ENCODE measurements at regions not wholly inside any gene's neighbourhood (a gene's known extent, or its start where the extent isn't known, plus 50 kb on each side); places are given as distances from the start of the nearest gene placed in this dataset.

DNA sequence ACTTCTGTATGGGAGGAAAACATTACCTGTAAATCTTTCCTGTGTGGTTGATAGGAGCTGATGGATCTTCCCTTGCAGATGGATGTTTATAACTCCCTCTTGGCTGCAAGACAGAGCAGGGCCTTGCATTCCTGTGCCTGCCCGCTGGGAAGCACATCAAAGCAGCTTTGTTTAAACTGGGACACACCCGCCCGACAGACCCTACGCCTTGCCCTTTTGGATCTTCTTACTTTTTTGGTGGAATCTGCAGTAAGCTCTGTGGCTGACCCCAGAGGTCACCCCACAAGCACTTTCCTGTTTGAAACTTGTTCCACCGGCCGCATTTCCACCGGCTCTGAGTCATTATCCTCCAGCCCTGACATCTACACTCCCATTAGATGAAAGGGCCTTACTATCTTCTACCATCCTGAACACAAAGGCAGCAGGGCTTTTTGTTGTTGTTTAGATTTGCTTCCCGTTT lies 244.1 kb upstream of the STT3B start:
- no peak overlapping the region for H2AFZ ChIP-seq (ENCODE audit: low read depth)
- H3K36me3 ChIP-seq (ENCODE audit: insufficient read depth) = no peaks in the 10 kb centered on the region
- H3K4me2 ChIP-seq = no peak overlapping the region
- H3K27ac ChIP-seq = no peak overlapping the region
- H3K27me3 ChIP-seq (ENCODE audit: insufficient read depth, low read depth) = no peaks in the 10 kb centered on the region
- no peak overlapping the region for H3K4me3 ChIP-seq (IDR thresholded peaks at IDR 0.05; ENCODE audit: insufficient read depth, low read depth, low read length)
- H4K20me1 ChIP-seq (ENCODE audit: insufficient read depth) = no peaks in the 10 kb centered on the region
- TF ChIP-seq, protein P1, sequence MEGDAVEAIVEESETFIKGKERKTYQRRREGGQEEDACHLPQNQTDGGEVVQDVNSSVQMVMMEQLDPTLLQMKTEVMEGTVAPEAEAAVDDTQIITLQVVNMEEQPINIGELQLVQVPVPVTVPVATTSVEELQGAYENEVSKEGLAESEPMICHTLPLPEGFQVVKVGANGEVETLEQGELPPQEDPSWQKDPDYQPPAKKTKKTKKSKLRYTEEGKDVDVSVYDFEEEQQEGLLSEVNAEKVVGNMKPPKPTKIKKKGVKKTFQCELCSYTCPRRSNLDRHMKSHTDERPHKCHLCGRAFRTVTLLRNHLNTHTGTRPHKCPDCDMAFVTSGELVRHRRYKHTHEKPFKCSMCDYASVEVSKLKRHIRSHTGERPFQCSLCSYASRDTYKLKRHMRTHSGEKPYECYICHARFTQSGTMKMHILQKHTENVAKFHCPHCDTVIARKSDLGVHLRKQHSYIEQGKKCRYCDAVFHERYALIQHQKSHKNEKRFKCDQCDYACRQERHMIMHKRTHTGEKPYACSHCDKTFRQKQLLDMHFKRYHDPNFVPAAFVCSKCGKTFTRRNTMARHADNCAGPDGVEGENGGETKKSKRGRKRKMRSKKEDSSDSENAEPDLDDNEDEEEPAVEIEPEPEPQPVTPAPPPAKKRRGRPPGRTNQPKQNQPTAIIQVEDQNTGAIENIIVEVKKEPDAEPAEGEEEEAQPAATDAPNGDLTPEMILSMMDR (conservative IDR thresholded peaks at IDR 0.05; ENCODE audit: low read depth, low read length) = no peak
- no peak overlapping the region for H3K9ac ChIP-seq
- no peaks in the 10 kb centered on the region for H3K79me2 ChIP-seq (ENCODE audit: insufficient read depth, low read depth)
- H3K4me1 ChIP-seq (ENCODE audit: low read depth, poor library complexity, severe bottlenecking) = no peaks in the 10 kb centered on the region

DNA sequence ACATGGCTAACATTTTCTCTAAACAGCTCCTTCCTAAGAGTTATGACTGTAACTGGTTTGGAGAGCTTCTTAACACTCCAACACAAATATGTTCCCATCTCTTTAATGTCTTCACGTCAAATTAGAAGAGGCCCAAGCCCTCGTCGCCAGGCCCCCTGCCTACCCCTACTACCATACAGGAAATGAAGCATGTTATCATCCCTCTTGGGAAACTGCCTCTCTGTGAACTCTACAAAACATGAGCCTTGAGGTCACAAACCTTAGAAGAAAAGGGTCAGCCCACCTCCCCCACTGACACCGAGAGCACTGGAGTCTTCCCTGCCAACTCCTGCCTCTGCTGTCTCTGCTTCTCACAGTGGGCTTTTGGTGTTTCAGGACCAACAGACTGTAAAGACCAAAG lies 243.1 kb upstream of the STT3B start:
- Histone ChIP-seq H2AFZ (ENCODE audit: low read depth) (no peak overlapping the region), H3K79me2 (ENCODE audit: insufficient read depth, low read depth) (no peaks in the 10 kb centered on the region), H3K9ac (no peak overlapping the region), H3K27ac (no peak overlapping the region), H3K36me3 (ENCODE audit: insufficient read depth) (no peaks in the 10 kb centered on the region), H3K4me2 (no peak overlapping the region), H3K4me3 (IDR thresholded peaks at IDR 0.05; ENCODE audit: insufficient read depth, low read depth, low read length) (no peak overlapping the region), H4K20me1 (ENCODE audit: insufficient read depth) (no peaks in the 10 kb centered on the region), H3K4me1 (ENCODE audit: low read depth, poor library complexity, severe bottlenecking) (no peaks in the 10 kb centered on the region), H3K27me3 (ENCODE audit: insufficient read depth, low read depth) (no peaks in the 10 kb centered on the region)
- TF ChIP-seq, protein P1 (conservative IDR thresholded peaks at IDR 0.05; ENCODE audit: low read depth, low read length) = no peak

DNA sequence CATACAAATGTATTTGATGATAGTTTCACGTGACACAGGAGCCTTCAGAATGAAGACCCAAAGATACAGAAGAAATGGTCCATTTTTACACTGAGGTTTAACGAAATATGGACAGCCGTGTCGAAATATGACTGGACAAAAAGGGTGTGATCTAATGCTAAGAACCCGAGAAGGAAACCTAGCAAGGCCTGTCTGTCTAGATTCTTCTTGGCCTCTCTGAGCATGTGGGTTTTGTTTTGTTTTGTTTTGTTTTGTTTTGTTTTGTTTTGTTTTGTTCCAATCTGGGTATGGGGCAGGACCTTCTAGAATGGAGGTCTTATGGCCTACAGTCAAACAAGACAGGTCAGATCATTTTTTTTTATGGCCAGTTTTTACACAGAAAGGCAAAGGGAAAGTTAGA lies 242.7 kb upstream of the STT3B start:
- H4K20me1 ChIP-seq (ENCODE audit: insufficient read depth) = no peaks in the 10 kb centered on the region
- H3K4me1 ChIP-seq (ENCODE audit: low read depth, poor library complexity, severe bottlenecking) = no peaks in the 10 kb centered on the region
- no peaks in the 10 kb centered on the region for H3K36me3 ChIP-seq (ENCODE audit: insufficient read depth)
- no peak overlapping the region for H2AFZ ChIP-seq (ENCODE audit: low read depth)
- no peaks in the 10 kb centered on the region for H3K79me2 ChIP-seq (ENCODE audit: insufficient read depth, low read depth)
- H3K9ac ChIP-seq = no peak overlapping the region
- TF ChIP-seq, protein P1 (conservative IDR thresholded peaks at IDR 0.05; ENCODE audit: low read depth, low read length) = no peak
- no peak overlapping the region for H3K4me2 ChIP-seq
- no peak overlapping the region for H3K27ac ChIP-seq
- no peaks in the 10 kb centered on the region for H3K27me3 ChIP-seq (ENCODE audit: insufficient read depth, low read depth)
- no peak overlapping the region for H3K4me3 ChIP-seq (IDR thresholded peaks at IDR 0.05; ENCODE audit: insufficient read depth, low read depth, low read length)

GRCh38 chr3:31291818-31292217 lies 240.9 kb upstream of the STT3B start:
- no peaks in the 10 kb centered on the region for H3K79me2 ChIP-seq (ENCODE audit: insufficient read depth, low read depth)
- H3K27ac ChIP-seq = no peak overlapping the region
- no peaks in the 10 kb centered on the region for H4K20me1 ChIP-seq (ENCODE audit: insufficient read depth)
- TF ChIP-seq, protein P1 (conservative IDR thresholded peaks at IDR 0.05; ENCODE audit: low read depth, low read length) = no peak
- no peak overlapping the region for H3K4me3 ChIP-seq (IDR thresholded peaks at IDR 0.05; ENCODE audit: insufficient read depth, low read depth, low read length)
- H2AFZ ChIP-seq (ENCODE audit: low read depth) = no peak overlapping the region
- H3K4me1 ChIP-seq (ENCODE audit: low read depth, poor library complexity, severe bottlenecking) = no peaks in the 10 kb centered on the region
- H3K9ac ChIP-seq = no peak overlapping the region
- H3K27me3 ChIP-seq (ENCODE audit: insufficient read depth, low read depth) = no peaks in the 10 kb centered on the region
- no peaks in the 10 kb centered on the region for H3K36me3 ChIP-seq (ENCODE audit: insufficient read depth)
- H3K4me2 ChIP-seq = no peak overlapping the region
